ENCODE measurements at regions not wholly inside any gene's neighbourhood (a gene's known extent, or its start where the extent isn't known, plus 50 kb on each side); places are given as distances from the start of the nearest gene placed in this dataset.
"Not testable (repeated sequence)": the region's sequence is repeated elsewhere in the genome, so short reads cannot be mapped to it uniquely, and the experiment has no call there.

DNA sequence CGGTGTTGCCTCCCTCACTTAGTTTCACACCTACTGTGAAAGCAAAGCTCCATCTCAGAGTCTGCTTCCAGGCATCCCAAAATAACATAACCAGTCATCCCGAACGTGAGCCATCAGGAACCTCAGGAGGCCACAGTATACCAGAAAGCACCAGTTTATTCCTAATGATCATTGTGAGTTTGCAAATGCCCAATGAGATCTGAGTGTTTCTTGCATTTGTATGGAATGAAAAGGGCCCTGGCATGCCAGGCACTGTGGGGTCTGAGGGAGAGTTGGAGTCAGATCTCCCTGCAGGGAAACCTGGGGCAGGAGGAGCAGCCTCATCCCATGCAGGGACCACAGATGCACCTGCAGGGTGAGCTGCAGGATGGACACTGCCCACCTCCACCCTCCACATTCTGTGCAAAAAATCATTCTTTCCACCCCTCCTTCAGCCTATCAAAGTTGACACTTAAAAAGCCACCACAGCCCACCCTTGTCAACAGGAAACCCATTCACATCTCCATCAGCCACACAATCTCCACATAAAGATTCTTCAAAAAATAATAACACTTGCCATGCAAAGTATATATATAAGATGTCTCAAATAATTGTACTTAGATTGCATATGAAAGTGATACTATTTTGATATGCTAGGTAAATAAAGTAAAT is 112.3 kb downstream of the GGTLC2 start:
- not testable (repeated sequence) for DNase-seq (ENCODE audit: low read depth)

DNA sequence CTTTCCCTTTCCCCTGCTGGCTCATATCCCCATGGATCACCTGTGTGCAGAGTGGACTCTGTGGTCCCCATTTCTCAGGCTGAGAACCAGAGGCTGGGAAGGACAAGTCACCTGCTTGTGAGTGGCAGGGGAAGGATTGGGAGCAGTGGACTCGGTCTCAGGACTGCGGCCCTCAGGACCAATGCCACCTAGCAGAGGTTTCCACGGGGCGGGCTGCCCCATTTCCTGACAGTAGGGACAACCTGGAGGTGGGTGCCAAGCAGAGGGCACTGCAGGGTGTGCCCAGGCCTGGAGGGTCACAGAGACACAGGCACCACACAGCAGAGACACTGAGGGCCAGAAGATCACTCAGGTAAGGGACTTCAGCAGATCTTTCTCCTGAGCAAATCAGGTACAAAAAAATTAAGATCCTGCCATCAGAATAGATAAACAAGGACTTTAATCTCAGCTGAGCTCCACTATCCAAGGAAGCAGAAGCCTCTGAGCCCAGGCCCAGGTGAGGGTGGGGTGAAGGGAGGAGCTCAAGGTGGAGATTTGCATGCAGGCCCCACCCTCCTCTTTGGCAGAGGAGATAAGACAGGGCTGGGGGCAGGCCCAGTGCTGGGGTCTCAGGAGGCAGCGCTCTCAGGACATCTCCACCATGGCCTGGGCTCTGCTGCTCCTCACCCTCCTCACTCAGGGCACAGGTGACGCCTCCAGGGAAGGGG is 113.8 kb downstream of the GGTLC2 start:
- DNase-seq (ENCODE audit: low read depth) = not testable (repeated sequence)

DNA sequence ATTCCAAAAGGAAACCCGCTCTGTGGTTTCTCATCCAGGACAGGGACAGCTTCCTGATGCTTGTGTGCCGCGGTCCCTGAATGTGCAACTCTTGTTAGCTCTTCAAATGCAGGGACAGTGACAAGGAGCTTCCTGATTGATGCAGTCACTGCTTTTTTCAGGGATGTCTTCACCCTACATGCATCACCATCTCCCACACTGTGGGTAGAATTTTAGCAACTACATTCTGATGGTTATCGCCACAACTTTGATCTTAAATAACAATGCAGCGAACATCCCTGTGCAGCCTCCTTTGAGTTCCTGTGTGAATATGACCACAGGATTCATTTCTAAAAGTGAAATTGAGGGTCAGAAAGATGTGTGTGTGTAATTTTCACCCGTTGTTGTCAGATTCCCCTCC is 115.0 kb downstream of the GGTLC2 start:
- no peak for DNase-seq (ENCODE audit: low read depth)

DNA sequence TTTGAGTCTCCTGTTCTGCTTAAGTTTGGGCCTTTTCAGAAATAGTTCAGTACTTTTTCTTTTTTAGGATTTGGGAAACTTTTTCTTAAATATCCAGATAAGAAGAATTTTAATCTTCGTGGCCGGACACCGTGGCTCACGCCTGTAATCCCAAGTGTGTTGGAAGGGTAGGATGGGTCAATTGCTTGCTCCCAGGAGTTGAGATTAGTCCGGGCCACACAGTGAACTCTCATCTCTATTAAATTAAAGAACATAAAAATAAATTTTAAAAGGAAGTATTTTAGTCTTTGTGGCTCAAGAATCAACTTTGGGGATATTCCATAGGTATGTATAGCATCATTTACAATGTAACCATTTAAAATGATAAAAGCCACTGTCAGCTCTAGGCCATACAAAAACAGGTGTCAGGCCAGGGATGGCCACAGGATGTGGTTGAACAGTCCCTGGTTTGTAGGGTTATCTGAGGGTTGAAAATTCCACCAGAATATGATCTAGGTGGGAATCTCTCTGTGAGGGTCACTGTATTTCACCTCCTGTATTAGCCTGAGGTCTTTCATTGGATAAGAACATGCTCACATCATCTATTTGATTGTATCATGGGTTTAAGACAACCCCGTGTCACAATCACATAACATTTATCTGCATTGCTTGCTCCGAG is 115.6 kb downstream of the GGTLC2 start:
- DNase-seq (ENCODE audit: low read depth) = no peak

DNA sequence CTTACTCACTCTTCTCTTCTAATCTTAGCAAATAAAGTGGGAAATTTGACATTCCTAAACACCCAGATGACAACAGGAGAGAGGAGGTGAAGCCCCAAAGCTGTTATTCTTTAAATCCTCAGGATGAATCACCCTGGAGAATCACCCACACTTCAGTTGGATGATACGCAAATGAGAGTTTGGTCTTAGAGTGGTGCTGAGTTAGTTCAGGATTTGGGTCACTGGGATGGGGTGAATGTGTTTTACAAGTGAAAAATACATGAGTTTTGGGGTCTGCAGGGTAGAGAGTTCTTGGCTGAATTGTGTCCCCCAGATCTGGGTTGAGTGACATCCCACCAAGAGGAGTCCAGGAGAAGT is 117.2 kb downstream of the GGTLC2 start:
- no peak for DNase-seq (ENCODE audit: low read depth)

DNA sequence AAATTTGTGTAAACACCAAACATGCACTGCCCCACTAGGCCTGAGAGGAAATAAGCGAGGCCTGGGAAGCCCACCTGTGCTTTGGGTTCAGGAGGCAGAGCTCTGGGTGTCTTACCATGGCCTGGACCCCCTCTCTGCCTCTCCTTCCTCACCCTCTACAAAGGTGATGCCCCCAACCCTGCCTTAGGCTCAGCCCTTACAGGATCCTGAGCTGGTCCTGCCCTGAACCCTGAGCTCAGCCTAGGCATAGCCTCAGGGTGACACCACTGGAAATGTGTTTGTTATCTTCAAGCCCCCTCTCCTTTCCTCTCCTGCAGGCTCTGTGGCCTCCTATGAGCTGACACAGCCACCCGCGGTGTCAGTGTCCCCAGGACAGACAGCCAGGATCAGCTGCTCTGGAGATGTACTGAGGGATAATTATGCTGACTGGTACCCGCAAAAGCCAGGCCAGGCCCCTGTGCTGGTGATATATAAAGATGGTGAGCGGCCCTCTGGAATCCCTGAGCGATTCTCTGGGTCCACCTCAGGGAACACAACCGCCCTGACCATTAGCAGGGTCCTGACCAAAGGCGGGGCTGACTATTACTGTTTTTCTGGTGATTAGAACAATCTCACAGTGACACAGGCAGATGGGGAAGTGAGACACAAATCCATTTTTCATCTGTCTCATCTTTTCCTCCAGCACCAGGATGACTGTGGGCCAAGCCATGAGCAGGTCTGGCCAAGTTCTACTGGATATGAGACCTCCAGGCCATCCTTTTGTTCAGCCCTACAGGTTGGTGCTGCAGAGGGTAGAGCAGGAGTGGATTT is 117.8 kb downstream of the GGTLC2 start:
- no peak for DNase-seq (ENCODE audit: low read depth)

DNA sequence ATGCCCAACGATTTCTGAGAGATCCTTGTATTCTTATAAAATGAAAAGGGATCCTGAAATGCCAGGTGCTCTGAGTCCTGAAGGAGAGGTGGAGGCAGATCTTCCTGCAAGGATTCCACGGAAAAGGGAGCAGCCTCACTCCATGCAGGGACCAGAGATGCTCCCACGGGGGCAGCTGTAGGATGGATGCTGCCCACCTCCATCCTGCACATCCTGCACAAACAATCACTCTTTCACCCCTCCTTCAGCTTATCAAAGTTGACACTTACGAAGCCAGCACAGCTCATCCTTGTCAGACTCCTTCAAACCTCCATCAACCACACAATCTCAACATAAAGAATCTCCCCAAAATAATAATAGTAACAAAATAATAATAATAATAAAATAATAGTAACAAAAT is 119.1 kb downstream of the GGTLC2 start:
- no peak for DNase-seq (ENCODE audit: low read depth)

DNA sequence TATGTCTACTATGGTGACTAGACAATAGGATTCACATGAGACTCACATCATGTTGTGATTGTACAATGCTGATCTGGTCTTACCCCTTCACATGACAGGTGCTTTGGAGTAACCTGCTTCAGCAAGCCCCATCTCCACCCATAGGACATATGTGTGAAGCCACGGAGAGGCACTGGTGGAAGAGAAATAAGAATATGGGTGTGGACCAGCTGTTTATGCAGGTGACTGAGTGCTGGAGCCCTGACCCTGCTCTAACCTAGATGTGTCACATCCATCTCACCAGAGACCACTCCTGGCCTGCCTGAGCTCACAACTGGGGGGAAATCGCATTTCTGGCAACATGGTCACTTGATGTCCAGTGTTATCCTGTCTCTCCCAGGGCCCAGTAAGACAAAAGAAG is 119.7 kb downstream of the GGTLC2 start:
- DNase-seq (ENCODE audit: low read depth) = no peak

DNA sequence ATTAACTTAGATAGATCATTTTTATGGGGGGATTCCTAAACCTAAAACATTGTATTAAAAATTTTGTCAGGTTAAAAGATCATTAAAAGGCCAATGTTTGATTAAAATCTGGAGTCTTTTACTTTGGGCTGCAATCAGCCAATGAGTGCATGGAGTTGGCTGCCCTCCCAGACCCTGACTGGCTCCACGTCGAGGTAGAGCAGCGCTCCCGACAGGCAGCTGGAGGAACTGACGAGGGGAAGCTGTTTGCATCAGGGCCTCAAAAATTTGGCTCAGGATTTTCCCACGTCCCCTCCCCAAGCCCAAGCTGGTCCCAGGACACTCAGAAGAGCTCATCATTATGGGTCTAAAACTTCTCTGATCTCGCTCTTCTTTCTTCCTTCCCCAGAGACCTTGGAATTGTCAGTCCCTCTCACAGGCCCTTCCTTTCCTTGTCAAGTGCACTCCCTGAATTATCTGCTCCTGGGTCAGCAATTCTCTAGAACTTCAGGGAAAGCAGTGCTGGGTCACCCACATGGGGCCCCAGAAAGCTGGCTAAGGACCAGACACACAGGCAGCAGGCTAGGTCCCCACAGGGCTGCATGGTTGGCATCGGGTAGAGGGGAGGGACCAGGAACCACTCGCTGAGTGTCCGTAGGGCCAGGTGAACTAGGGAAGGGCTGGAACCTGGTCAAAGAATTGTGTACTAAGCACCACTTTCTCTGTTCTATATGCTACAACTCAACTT is 119.6 kb upstream of the IGLL5 start:
- DNase-seq (ENCODE audit: low read depth) = no peak

DNA sequence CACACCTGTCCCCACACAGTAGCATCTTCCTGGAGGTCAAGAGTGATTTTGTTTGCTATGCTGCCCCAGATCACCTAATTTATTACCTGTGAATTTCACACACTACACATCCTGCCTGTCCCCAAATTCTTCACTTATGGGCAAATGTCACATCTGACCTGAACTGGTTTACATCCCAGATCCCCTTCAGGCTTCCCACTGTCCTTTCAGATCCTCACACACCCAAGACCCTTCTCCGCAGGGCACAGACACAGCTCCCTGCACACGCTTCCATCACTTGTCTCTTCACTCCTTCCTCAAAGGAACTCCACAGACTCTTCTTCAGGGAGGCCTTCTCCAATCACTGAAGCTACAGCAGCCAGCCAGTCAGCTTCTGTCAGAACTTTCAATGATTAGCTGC is 118.7 kb upstream of the IGLL5 start:
- DNase-seq (ENCODE audit: low read depth) = no peak

DNA sequence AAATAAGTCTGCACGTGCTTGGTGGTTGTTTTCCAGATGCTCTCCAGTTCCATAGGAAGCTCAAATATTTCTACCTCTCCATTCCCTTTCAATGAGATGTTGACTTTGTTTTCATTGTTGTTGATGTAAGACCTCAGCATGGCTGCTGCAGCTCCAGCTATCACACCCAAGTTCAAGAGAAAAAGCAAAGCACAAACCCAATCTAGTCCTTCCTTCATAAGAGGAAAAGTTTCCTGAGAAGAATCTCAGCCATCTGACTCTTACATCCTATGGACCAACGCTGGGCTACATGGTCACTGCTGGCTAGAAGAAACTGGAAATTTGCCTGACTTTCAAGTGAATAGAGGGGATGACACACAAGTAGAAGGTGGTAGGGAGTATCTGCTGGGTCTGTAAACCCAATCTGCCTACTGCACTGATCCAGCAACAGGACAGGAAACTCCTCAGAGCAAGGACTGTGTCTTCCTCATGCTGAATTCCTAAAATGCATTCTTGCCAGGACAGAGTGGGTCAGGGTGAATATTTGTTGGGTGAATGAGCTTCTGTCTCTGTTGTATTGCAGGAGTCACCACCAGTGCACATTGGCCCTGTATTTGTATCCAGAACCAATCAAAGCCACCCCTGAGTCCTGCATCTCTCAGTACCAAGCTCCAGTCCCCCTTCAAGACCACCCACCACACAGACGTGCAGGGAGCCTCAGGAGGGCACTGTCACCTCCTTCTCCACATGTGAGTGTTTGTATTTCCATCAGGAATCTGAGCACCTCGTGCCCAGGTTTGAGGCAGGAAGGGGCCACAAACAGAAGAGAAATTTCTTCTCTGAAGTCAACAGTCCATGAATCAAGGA is 118.0 kb upstream of the IGLL5 start:
- no peak for DNase-seq (ENCODE audit: low read depth)

DNA sequence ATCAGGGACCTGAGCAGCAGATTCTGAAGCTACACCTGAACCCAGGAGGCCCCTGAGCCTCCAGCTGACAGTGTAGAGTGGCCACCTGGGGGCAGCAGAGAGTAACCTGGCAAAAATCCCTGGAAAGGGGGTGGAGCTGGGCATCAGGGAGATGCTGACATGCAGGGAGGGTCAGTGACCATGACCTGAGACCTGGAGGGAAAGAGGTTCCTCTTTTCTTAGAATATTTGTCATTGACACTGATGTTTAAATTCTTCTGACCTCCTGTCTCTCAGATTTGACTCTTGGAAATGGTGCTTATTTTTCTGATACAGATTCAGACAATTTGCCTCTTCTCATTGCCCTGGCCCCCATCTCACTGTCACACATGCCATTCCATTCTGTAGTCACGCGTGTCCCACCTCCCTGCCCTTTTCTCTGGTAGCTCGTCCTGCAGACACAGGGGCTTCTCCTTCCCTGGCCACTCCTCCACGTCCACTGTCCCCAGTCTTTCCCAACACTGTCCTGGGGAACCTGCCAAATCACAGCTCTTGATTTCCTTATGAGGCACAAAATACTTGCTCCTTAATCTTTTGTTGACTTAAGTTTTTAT is 117.2 kb upstream of the IGLL5 start:
- DNase-seq (ENCODE audit: low read depth) = no peak

DNA sequence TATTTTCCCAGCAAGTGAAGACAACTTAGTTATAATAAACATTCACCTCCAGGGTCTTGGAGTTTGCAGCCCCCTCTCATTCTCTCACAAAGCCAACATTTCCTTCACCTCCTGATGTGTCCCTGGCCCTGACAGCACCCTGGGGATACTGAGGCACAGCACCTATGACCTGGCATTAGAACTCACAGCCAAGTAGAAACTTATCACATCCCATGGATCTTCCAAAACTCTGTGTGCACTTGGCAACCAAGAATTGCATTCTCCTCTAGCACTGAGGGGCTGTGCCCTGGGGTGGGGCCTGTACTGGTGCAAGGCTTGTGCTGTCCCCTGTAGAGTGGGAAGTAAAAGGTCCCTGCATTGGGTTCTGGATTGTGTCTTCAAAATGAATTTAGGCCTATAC is 116.7 kb upstream of the IGLL5 start:
- DNase-seq (ENCODE audit: low read depth) = no peak

DNA sequence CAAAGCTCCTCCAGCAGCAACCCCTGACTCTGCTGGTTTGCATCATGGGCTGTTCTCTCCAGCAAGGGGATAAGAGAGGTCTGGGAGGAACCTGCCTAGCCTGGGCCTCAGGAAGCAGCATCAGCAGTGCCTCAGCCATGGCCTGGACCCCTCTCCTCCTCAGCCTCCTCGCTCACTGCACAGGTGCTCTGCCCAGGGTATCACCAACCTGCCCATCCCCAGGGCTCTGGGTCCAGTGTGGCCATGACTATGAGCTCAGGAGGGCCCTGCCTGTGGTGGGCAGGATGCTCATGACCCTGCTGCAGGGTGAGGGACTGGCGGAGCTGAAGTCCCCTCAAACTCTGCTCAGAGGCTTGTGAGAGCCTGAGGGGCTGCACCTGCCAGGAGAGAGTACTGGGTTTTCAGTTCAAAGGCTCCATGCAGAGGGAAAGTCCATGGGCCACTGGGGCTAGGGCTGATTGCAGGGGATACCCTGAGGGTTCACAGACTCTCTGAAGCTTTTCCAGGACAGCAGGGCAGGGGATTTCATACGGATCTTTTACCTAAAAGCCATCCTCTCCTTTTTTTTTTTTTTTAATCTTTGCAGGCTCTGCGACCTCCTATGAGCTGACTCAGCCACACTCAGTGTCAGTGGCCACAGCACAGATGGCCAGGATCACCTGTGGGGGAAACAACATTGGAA is 115.8 kb upstream of the IGLL5 start:
- DNase-seq (ENCODE audit: low read depth) = no peak

DNA sequence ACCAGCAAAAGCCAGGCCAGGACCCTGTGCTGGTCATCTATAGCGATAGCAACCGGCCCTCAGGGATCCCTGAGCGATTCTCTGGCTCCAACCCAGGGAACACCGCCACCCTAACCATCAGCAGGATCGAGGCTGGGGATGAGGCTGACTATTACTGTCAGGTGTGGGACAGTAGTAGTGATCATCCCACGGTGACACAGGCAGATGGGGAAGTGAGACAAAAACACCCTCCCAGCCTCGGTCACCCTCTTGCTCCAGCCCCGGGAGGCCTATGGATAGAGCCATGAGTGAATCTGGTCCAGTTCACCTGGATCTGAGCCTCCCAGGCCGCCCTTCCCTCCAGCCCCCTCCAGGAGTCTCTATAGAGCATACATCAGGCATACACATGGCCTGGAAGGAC is 115.2 kb upstream of the IGLL5 start:
- no peak for DNase-seq (ENCODE audit: low read depth)

DNA sequence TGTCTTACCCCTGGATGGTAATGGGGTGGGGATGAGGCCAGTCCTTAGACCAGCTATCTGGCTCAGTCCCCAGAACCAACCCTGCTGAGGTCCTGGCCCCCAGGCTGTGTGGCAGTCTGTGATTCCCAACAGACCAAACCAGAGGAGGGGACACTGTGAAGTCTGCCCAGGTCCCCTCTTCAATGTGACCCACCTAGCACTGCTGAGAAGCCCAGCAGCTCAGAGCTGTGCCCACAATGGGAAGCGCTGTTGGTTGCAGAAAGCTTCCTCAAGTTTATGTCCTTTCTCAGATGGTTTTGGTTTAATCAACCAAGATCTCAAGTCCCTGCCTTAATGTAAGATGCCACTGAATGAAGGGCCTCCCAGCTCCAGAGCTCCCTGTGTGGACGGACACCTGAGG is 114.7 kb upstream of the IGLL5 start:
- no peak for DNase-seq (ENCODE audit: low read depth)

DNA sequence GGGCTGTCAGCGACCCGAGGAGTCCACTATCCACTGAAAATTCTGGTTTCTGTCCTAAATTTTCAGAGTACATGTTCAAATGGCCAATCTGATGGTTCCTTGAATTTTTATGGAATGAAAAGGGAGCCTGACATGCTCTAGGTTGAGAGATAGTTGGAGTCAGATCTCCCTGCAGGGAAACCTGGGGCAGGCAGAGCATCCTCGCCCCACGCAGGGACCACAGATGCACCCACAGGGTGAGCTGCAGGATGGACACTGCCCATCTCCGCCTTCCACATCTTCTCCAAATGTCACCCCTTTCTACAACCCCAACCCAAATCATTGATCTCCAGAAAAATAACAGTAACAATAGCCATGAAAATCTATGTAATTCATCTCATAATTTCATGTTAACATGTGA is 114.2 kb upstream of the IGLL5 start:
- no peak for DNase-seq (ENCODE audit: low read depth)

DNA sequence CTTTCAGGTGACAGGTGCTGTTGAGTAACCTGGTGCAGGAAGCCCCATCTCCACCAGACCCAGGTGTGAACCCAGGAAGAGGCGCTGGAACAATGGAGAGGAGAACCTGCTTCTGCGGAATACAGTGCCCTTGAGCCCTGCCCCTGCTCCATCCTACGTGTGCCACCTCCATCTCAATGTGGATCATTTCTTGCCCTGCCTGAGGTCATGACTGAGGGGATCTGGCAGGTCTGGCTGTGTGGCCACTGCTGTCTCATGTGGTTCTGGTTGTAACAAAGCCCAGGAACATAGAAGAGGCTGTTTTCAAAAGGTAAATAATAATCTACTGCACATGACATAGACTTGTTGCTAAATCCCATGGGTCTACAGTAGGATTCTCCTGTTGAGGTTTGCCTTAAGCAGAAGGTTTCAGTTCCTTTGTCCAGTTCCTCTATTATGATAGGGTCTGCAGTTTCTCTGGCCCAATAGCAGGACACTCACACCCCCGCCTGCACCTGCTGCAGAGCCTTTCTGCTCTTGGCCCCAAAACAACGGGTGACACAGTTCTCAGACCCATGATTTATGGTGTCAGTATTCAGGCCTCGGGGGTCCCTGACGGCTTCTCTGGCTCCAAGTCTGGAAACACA is 113.5 kb upstream of the IGLL5 start:
- no peak for DNase-seq (ENCODE audit: low read depth)

DNA sequence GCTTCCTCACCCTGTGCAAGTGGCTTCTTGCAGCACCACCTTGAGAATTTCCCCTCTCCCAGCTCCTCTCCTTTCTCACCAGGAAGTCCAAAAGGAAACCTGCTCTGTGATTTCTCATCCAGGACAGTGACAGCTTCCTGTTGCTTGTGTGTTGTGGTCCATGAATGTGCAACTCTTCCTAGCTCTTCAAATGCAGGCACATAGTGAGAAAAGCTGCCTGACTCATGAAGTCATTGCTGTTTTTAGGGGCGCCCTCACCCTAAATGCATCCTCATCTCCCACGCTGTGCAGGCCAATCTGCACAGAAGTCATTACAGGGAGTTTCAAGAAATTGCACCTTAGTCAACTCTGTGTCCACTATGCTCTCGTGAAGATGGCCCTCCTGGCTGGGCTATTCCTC is 112.9 kb upstream of the IGLL5 start:
- DNase-seq (ENCODE audit: low read depth) = not testable (repeated sequence)
